Liver (tissue), 3 donors: ENCODE measurements at regions not wholly inside any gene's neighbourhood (a gene's known extent, or its start where the extent isn't known, plus 50 kb on each side); places are given as distances from the start of the nearest gene placed in this dataset.

Experiments used
- CTCF ChIP-seq: fragments of 150-350 bp; IDR thresholded peaks from 2 replicates; pipeline ENCODE4 v1.5.1; 2017; ENCODE audit warnings: improper control_type of control experiment, low read depth, low read length; ENCODE audit not compliant: missing input control
- MAX ChIP-seq: IDR thresholded peaks from 2 replicates; pipeline ENCODE4 v1.6.1; 2016; ENCODE audit warnings: antibody characterized with exemption
- SP1 ChIP-seq: IDR thresholded peaks from 2 replicates; pipeline ENCODE4 v1.6.1; 2018; ENCODE audit warnings: antibody characterized with exemption, mild to moderate bottlenecking
- YY1 ChIP-seq: IDR thresholded peaks from 2 replicates; pipeline ENCODE4 v1.6.1; 2016; ENCODE audit warnings: antibody characterized with exemption, mild to moderate bottlenecking
- TF ChIP-seq, protein P1 (sequence below): IDR thresholded peaks from 2 replicates; pipeline ENCODE4 v1.6.1; 2016; ENCODE audit warnings: antibody characterized with exemption, mild to moderate bottlenecking
- donor health status: healthy.
- donor health status: healthy.

DNA sequence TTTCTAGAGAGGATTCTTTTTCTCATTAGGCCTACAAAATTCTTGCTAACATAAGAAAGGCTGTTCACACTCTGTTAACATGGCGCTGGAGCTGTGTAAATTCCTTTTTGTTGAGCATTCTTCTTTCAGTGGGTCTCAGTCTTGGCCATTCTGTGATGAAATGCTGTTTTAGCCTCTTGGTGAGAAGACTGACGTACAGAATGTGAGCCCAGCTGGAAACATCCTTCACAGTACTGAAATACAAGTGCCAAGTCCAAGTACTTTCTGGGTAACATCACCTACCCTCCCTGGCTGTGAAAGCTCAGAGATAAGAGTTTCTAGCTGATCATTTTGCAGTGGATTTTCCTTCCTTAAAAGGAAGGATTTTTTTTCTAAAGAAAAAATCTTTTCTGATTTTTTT lies 231.8 kb downstream of the AHR start:
- TF ChIP-seq CTCF (no peak), YY1 (no peak), MAX (no peak), SP1 (no peak)
- TF ChIP-seq, protein P1, sequence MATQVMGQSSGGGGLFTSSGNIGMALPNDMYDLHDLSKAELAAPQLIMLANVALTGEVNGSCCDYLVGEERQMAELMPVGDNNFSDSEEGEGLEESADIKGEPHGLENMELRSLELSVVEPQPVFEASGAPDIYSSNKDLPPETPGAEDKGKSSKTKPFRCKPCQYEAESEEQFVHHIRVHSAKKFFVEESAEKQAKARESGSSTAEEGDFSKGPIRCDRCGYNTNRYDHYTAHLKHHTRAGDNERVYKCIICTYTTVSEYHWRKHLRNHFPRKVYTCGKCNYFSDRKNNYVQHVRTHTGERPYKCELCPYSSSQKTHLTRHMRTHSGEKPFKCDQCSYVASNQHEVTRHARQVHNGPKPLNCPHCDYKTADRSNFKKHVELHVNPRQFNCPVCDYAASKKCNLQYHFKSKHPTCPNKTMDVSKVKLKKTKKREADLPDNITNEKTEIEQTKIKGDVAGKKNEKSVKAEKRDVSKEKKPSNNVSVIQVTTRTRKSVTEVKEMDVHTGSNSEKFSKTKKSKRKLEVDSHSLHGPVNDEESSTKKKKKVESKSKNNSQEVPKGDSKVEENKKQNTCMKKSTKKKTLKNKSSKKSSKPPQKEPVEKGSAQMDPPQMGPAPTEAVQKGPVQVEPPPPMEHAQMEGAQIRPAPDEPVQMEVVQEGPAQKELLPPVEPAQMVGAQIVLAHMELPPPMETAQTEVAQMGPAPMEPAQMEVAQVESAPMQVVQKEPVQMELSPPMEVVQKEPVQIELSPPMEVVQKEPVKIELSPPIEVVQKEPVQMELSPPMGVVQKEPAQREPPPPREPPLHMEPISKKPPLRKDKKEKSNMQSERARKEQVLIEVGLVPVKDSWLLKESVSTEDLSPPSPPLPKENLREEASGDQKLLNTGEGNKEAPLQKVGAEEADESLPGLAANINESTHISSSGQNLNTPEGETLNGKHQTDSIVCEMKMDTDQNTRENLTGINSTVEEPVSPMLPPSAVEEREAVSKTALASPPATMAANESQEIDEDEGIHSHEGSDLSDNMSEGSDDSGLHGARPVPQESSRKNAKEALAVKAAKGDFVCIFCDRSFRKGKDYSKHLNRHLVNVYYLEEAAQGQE: no peak
